Hematopoietic multipotent progenitor cell (in vitro differentiated cells): ENCODE measurements at regions not wholly inside any gene's neighbourhood (a gene's known extent, or its start where the extent isn't known, plus 50 kb on each side); places are given as distances from the start of the nearest gene placed in this dataset.
"Not testable (repeated sequence)": the region's sequence is repeated elsewhere in the genome, so short reads cannot be mapped to it uniquely, and the experiment has no call there.

Source experiments
- DNase-seq, 3 donors: peaks; one replicate each; pipeline ENCODE4 v3.0.0-alpha.2; 2011 to 2015; ENCODE audit warnings: low read depth in 2 of 3, low spot score in 2 of 3

DNA sequence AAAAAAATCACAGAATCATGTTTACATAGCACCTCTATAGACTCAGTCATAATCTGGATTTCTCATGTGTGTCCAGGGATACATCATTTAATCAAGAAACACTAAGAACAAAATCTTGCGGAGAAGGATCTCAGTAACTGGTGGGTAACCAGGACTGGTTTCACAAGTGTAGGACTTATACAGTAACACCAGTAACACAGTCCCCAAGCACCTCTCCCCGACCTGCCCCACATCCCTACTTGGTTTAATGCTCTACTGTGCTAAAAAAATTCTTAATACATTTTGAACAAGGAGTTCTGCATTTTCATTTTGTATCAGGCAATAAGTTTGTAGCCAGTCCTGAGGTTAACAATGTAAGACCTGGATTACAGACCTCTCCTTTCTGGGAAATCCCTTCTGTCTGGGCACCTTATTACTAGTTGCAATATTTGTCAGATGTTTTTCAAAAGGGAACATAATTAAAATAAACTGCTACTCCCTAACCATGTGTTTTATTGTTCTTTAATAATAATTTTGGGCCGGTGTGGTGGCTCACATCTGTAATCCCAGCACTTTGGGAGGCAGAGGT, 57.6 kb upstream of the BBX start:
- DNase-seq: no peak

DNA sequence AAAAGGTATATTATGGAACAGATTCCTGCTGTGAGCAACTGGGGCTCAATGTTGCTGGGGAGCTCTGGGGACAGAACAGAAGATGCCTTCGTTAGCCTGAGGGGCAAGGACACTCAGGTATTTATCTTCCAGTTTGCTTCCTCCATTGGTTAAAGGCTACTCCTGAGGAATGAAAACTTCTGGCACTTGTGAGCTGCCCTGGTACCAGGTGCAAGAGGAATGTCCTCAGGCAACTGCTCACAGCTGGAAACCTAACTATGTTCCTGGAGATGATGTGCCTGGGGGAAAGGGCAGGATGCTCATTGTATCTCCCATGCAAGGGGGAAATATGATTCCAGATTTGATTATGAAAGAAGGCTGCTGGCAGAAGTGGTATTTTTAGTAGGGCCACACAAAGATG, 54.0 kb upstream of the BBX start:
- no peak for DNase-seq

DNA sequence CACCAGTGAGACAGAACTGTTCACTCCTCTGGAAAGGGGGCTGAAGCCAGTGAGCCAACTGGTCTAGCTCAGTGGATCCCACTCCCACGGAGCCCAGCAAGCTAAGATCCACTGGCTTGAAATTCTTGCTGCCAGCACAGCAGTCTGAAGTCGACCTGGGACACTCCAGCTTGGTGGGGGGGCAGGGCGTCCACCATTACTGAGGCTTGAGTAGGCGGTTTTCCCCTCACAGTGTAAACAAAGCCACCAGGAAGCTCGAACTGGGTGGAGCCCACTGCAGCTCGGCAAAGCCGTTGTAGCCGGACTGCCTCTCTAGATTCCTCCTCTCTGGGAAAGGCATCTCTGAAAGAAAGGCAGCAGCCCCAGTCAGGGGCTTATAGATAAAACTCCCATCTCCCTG, 52.3 kb upstream of the BBX start:
- DNase-seq: not testable (repeated sequence)
